ENCODE measurements at regions not wholly inside any gene's neighbourhood (a gene's known extent, or its start where the extent isn't known, plus 50 kb on each side); places are given as distances from the start of the nearest gene placed in this dataset.
A peak's percentile ranks its signal among the peaks of the same experiment; 100 is the strongest.

DNA sequence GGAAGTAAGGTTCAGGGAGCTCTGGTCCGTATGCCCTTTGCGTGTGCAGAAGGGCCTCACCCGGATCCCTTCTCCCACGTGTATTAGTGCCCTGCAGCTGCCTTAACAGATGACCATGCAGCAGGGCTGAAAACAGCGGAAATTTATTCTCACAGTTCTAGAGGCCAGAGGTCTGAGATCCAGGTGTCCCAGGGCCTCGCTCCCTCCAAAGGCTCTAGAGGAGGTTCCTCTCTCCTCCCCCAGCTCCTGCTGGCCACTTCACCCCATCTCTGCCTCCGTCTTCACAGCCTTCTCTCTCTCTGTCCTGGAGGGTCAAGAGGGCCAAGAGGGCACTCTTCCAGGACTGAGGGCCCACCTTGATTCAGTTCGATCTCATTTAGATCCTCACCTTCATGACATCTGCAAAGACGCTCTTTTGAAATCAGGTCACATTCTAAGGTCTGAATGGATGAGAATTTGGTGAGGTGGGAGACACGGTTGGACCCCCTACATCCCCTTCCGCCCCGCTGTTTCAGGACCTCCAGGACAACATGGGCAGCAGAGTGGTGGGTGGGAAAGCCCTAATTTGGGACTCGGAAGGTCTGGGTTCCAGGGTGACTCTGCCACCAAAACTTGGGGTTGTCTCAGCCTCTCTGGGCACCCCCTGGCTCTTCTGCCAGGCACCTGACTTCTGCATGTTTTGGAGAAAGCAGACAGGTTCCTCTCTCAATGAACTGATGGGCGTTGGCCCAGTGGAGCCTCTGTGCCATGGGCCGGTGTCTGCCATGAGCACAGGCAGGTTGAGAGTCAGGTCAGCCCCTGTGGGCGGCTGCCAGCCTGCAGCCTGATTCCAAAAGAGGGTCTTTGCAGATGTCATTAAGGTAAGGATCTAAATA is 361.2 kb downstream of the SEC14L1 start:
- peak in 1 of 2 donors; percentile 63 for DNase-seq
- intact Hi-C loops (cut with DNase I), result no loop called here
- H3K4me3 ChIP-seq (ENCODE audit: low read length in 2 of 2), result no peak overlapping the region

DNA sequence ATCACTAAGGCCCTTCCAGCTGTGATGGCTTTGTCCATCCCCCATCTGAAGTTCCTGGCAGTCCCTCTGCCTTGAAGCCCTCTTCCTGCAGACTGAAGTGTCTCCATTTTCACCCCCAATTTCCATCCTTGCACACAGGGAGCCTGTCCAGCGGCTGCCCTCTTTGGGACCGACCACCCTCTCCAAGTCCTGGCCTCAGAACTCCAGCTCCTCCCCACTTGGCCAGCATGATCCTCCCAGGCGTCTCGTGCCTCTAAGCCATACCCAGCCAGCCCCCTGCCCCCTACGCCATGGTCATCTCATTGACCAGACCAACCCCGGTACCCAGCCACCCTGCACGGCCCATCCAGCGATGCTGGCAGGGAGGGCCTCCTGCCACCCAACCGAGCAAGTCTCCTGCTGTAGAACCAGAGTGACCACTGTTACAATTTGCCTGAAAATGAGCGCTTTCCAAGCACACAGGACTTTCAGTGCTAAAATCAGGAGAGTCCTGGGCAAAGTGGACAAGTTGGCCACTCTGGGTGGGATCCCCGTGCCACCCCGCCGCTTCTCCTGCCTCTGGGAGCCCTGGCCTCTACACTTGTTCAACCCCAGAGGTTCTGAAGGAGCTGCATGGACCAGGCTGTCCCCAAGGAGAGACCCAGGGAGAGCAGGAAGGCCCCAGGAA is 362.0 kb downstream of the SEC14L1 start:
- no peaks in the 10 kb centered on the region for H3K27me3 ChIP-seq (ENCODE audit: control insufficient read depth in 1 of 2, insufficient read depth in 2 of 2, low read length in 1 of 2)

More for the DNA sequence above, 361.2 kb downstream of the SEC14L1 start:
- no peaks in the 10 kb centered on the region for H3K9me3 ChIP-seq (ENCODE audit: control insufficient read depth, low read length)
- 91% methylated on average over 15 to 16 of the region's 16 CpGs for WGBS, 2 donors
- no peaks in the 10 kb centered on the region for H3K27me3 ChIP-seq (ENCODE audit: control insufficient read depth in 1 of 2, insufficient read depth in 2 of 2, low read length in 1 of 2)
- no peaks in the 10 kb centered on the region for H3K4me1 ChIP-seq (ENCODE audit: control insufficient read depth in 1 of 2, insufficient read depth in 2 of 2, low read length in 2 of 2)
- H3K36me3 ChIP-seq (ENCODE audit: control insufficient read depth in 1 of 2, insufficient read depth in 2 of 2, low read length in 1 of 2), result no peaks in the 10 kb centered on the region
- no peak for ATAC-seq (ENCODE audit: low FRiP score)
- no peak overlapping the region for H3K27ac ChIP-seq (ENCODE audit: low read depth in 1 of 2, low read length in 2 of 2)

DNA sequence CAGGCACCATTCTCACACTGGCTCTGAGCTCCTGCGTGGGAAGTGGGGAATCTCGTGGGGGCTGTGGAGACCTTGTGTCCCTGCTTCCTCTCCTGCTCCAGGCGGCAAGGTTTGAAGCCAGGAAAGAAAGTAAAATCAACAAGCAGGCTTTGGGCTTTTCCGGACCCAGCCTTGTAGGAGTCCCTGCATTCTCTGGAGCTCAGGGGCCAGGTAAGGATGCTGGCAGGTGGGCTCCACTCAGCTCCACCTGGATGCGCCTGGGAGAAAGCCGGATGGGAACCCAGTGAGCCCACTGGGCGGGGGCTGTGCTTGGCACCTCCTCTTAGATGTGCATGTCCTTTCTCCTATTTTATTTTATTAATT is 362.5 kb downstream of the SEC14L1 start:
- peak; percentile 33 to 67 for DNase-seq
- Histone ChIP-seq H3K27ac (ENCODE audit: low read depth in 1 of 2, low read length in 2 of 2) (no peak overlapping the region), H3K27me3 (ENCODE audit: control insufficient read depth in 1 of 2, insufficient read depth in 2 of 2, low read length in 1 of 2) (no peaks in the 10 kb centered on the region), H3K9me3 (ENCODE audit: control insufficient read depth, low read length) (no peaks in the 10 kb centered on the region), H3K4me3 (ENCODE audit: low read length in 2 of 2) (no peak overlapping the region), H3K36me3 (ENCODE audit: control insufficient read depth in 1 of 2, insufficient read depth in 2 of 2, low read length in 1 of 2) (no peaks in the 10 kb centered on the region), H3K4me1 (ENCODE audit: control insufficient read depth in 1 of 2, insufficient read depth in 2 of 2, low read length in 2 of 2) (no peaks in the 10 kb centered on the region)
- WGBS, 2 donors, result 86 to 89% methylated on average over 7 of the region's 7 CpGs
- intact Hi-C loops (cut with DNase I), result no loop called here
- ATAC-seq (ENCODE audit: low FRiP score), result no peak

More for the DNA sequence above, 362.0 kb downstream of the SEC14L1 start:
- 82 to 87% methylated on average over 13 of the region's 13 CpGs for WGBS, 2 donors
- ATAC-seq (ENCODE audit: low FRiP score) (no peak), DNase-seq (peak; percentile 9 to 57)
- Histone ChIP-seq H3K9me3 (ENCODE audit: control insufficient read depth, low read length) (no peaks in the 10 kb centered on the region), H3K27ac (ENCODE audit: low read depth in 1 of 2, low read length in 2 of 2) (no peak overlapping the region), H3K4me1 (ENCODE audit: control insufficient read depth in 1 of 2, insufficient read depth in 2 of 2, low read length in 2 of 2) (no peaks in the 10 kb centered on the region), H3K36me3 (ENCODE audit: control insufficient read depth in 1 of 2, insufficient read depth in 2 of 2, low read length in 1 of 2) (no peaks in the 10 kb centered on the region), H3K4me3 (ENCODE audit: low read length in 2 of 2) (no peak overlapping the region)
- intact Hi-C loops (cut with DNase I), result no loop called here

DNA sequence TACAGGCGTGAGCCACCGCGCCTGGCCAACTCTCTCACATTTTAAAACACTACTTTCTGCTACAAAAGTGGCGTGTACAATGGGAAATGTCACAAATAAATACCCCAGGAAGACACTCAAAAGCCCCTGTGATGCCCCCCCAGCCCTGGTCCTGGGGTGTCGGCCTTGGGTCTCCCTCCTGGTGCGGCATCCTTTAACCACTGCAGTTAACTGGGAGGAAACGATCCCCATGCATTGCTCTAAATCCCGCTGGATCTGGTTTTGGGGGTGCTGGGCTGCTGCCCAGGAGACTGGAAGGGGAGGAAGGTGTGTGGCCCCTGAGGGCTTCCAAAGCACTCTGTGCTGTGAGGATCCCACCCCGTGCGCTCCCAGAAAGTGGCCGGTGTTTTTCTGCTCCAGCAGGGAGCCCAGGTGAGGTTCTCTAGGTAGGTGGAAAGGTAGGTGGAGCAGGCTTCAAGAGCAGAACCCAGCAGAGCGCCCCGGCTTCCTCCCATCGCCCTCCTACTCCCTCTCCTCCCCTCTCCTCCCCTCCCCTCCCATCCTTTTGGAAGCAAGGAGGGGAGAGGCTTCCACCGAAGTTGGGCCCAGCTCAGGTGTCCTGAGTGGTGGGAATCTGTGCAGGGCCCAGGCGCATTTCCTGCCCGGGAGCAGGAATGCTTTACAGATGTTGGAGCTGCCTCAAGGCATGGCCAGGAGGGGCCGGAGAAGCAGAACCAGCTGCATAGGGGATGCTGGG is 363.3 kb downstream of the SEC14L1 start:
- Histone ChIP-seq H3K27me3 (ENCODE audit: control insufficient read depth in 1 of 2, insufficient read depth in 2 of 2, low read length in 1 of 2) (no peaks in the 10 kb centered on the region), H3K4me1 (ENCODE audit: control insufficient read depth in 1 of 2, insufficient read depth in 2 of 2, low read length in 2 of 2) (no peaks in the 10 kb centered on the region), H3K4me3 (ENCODE audit: low read length in 2 of 2) (no peak overlapping the region), H3K9me3 (ENCODE audit: control insufficient read depth, low read length) (no peaks in the 10 kb centered on the region), H3K27ac (ENCODE audit: low read depth in 1 of 2, low read length in 2 of 2) (no peak overlapping the region), H3K36me3 (ENCODE audit: control insufficient read depth in 1 of 2, insufficient read depth in 2 of 2, low read length in 1 of 2) (no peaks in the 10 kb centered on the region)
- intact Hi-C loops (cut with DNase I), result no loop called here
- ATAC-seq (ENCODE audit: low FRiP score) (no peak), DNase-seq (peak in 1 of 2 donors; percentile 62)
- WGBS, 2 donors, result 88% methylated on average over 17 to 18 of the region's 18 CpGs

DNA sequence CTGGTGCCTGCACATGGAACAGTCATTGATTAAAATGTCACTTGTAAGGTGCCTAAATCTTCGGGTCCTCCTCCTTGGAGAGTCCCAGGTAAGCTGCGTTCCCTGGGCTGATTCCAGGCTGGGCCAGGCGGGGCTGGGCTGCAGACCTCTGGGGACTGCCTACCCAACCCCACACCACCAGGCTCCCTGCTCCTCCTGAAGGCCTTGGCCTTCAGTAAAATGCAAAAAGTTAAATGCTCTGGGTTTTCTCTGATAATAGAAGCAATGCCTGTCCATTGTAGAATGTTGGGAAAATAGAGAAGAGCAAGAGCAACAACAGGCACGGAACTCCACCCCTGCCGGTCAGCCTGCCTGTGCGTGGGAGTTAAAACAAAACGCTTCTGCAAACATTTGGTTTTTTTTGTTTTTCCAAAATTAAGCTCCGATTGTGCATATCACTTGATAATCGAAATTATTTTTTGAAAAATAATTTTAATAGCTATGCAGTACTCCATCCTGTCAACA is 363.9 kb downstream of the SEC14L1 start:
- WGBS, 2 donors, result 88 to 94% methylated on average over 9 of the region's 9 CpGs
- Histone ChIP-seq H3K4me1 (ENCODE audit: control insufficient read depth in 1 of 2, insufficient read depth in 2 of 2, low read length in 2 of 2) (no peaks in the 10 kb centered on the region), H3K9me3 (ENCODE audit: control insufficient read depth, low read length) (no peaks in the 10 kb centered on the region), H3K36me3 (ENCODE audit: control insufficient read depth in 1 of 2, insufficient read depth in 2 of 2, low read length in 1 of 2) (no peaks in the 10 kb centered on the region), H3K4me3 (ENCODE audit: low read length in 2 of 2) (no peak overlapping the region), H3K27ac (ENCODE audit: low read depth in 1 of 2, low read length in 2 of 2) (no peak overlapping the region), H3K27me3 (ENCODE audit: control insufficient read depth in 1 of 2, insufficient read depth in 2 of 2, low read length in 1 of 2) (no peaks in the 10 kb centered on the region)
- ATAC-seq (ENCODE audit: low FRiP score), result no peak
- intact Hi-C loops (cut with DNase I), result no loop called here
- DNase-seq, result peak in 1 of 2 donors; percentile 16

DNA sequence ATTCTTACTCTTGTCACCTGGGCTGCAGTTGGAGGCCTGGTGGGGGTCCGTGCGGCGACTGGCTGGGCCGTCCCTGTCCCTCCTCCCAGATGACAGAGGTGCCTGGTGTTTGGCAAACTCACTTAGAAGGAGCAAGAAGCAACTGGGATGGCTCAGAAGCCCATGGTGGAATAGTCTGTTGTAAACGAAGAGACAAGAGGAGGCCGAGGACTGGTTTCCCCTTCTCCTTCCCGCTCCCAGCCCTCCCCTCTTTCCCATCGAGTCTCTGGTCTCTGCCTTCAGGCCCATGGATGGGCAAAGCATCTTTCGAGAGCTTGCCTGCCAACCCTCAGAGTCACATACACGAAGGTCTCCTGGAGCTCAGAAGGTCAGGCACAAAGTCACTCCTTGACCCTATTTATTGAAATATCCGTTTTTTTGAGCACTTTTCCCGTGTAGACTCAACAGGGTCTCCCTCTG is 364.4 kb downstream of the SEC14L1 start:
- no peak overlapping the region for H3K4me3 ChIP-seq (ENCODE audit: low read length in 2 of 2)
- no peaks in the 10 kb centered on the region for H3K36me3 ChIP-seq (ENCODE audit: control insufficient read depth in 1 of 2, insufficient read depth in 2 of 2, low read length in 1 of 2)
- 91 to 94% methylated on average over 12 of the region's 12 CpGs for WGBS, 2 donors
- ATAC-seq (ENCODE audit: low FRiP score), result no peak
- intact Hi-C loops (cut with DNase I), result no loop called here
- H3K4me1 ChIP-seq (ENCODE audit: control insufficient read depth in 1 of 2, insufficient read depth in 2 of 2, low read length in 2 of 2), result no peaks in the 10 kb centered on the region
- peak; percentile 26 to 55 for DNase-seq
- no peak overlapping the region for H3K27ac ChIP-seq (ENCODE audit: low read depth in 1 of 2, low read length in 2 of 2)
- no peaks in the 10 kb centered on the region for H3K27me3 ChIP-seq (ENCODE audit: control insufficient read depth in 1 of 2, insufficient read depth in 2 of 2, low read length in 1 of 2)
- H3K9me3 ChIP-seq (ENCODE audit: control insufficient read depth, low read length), result no peaks in the 10 kb centered on the region

DNA sequence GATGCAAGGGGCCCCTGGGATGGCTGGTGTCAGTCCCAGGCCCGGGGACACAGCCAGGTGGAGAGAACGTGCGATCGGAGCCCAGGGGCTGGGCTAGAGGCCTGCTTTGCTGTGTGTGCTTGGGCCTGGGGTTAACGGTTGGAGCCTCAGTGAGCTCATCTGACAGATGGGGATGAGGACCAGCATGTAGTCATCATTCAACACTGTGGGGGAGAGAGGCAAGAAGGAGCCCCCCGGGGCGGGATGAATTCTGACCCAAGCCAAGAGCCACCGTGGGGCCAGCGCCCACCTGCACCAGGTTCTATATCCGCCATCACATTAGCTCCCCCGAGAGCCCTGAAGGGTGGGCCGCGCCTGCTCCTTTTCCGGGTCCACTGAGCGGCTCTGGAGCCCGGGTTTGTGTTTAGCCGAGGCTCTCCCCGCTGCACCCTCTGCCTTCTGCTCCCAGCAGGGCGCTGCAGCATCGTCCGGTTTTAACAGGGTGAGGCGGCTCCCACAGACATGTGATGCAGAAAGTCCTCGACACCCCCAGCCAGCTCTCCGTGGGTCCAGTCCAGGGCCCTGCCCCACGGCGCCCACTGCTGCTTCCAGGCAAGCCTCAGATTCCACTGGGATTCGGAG is 365.7 kb downstream of the SEC14L1 start:
- intact Hi-C loops (cut with DNase I), result no loop called here
- Histone ChIP-seq H3K4me1 (ENCODE audit: control insufficient read depth in 1 of 2, insufficient read depth in 2 of 2, low read length in 2 of 2) (no peaks in the 10 kb centered on the region), H3K36me3 (ENCODE audit: control insufficient read depth in 1 of 2, insufficient read depth in 2 of 2, low read length in 1 of 2) (no peaks in the 10 kb centered on the region), H3K27ac (ENCODE audit: low read depth in 1 of 2, low read length in 2 of 2) (no peak overlapping the region), H3K9me3 (ENCODE audit: control insufficient read depth, low read length) (no peaks in the 10 kb centered on the region), H3K27me3 (ENCODE audit: control insufficient read depth in 1 of 2, insufficient read depth in 2 of 2, low read length in 1 of 2) (no peaks in the 10 kb centered on the region), H3K4me3 (ENCODE audit: low read length in 2 of 2) (no peak overlapping the region)
- WGBS, 2 donors, result 89% methylated on average over 27 of the region's 27 CpGs
- ATAC-seq (ENCODE audit: low FRiP score) (no peak), DNase-seq (peak in 1 of 2 donors; percentile 74)

DNA sequence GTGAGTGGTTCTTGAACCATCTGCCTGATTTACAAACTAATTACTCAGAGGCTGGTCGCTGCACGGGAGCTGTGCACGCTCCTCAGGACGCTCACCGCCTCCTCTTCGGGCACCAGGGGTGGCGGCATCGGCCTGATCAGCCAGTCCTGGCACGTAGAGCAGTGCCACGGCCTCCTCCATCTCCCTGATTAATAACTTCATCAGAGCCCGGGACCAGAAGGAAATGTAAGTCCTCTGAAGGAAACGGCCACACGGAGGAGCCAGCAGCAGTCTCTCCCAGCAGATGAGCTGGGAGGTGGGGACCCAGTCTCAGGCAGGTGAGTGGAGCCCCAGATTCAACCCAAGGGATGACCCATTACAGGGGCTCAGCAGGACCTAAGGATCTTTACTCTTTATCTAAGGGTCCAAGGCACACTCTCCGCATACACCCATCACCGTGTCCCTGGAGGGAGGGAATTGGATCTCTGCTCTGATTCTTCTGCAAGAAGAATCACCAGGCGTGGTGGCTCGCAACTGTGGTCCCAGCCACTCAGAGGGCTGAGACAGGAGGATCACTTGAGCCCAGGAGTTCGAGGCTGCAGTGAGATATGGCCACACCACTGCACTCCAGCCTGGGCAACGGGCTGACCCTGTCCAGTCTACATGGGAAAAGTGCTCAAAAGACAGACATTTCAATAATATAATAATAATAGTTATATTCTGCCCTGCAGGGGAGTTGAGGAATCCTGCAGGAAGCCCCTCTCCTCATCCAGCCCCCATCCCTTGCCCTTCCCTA is 366.5 kb downstream of the SEC14L1 start:
- ATAC-seq (ENCODE audit: low FRiP score), result no peak
- Histone ChIP-seq H3K4me1 (ENCODE audit: control insufficient read depth in 1 of 2, insufficient read depth in 2 of 2, low read length in 2 of 2) (no peaks in the 10 kb centered on the region), H3K9me3 (ENCODE audit: control insufficient read depth, low read length) (no peaks in the 10 kb centered on the region), H3K27ac (ENCODE audit: low read depth in 1 of 2, low read length in 2 of 2) (no peak overlapping the region), H3K27me3 (ENCODE audit: control insufficient read depth in 1 of 2, insufficient read depth in 2 of 2, low read length in 1 of 2) (no peaks in the 10 kb centered on the region), H3K4me3 (ENCODE audit: low read length in 2 of 2) (no peak overlapping the region), H3K36me3 (ENCODE audit: control insufficient read depth in 1 of 2, insufficient read depth in 2 of 2, low read length in 1 of 2) (no peaks in the 10 kb centered on the region)
- peak; percentile 22 to 65 for DNase-seq
- intact Hi-C loops (cut with DNase I), result no loop called here
- 68 to 75% methylated on average over 19 of the region's 19 CpGs for WGBS, 2 donors
